Heart left ventricle (tissue), 13 donors: ENCODE measurements at regions not wholly inside any gene's neighbourhood (a gene's known extent, or its start where the extent isn't known, plus 50 kb on each side); places are given as distances from the start of the nearest gene placed in this dataset.

Source experiments
- POLR2A ChIP-seq, 2 donors: fragments of 450-650 bp; IDR thresholded peaks; one replicate each; pipeline ENCODE4 v1.6.1; 2017; ENCODE audit warnings: antibody characterized with exemption in 2 of 2, mild to moderate bottlenecking in 2 of 2, moderate library complexity in 2 of 2
- TF ChIP-seq, protein P1 (sequence below), 12 donors: fragments of 200-600 bp; sonication (generic) in 4 of 12; IDR thresholded peaks; one replicate each; pipeline versions ENCODE4 v1.5.0 to v1.8.0; 2018 to 2022; ENCODE audit warnings: antibody characterized with exemption in 12 of 12, mild to moderate bottlenecking in 5 of 12
- donor health status: ischemic (EF 13 %, LVEDD 7.1; RV severe dilation, severe dysfunction).
- donor health status: DM: no; HTN: yes; CAD: no.
- donor health status: DM: no; HTN: no; CAD: no.
- donor health status: ischemic (EF 25% LVEDD 6.9; RV normal size, moderate dysfunction).
- donor health status: ischemic (EF 25% LVEDD 5.7; RV mildly dilated, moderate dysfunction).
- donor health status: ischemic (EF 35%, LVEDD 5.7; RV mildly dilated, moderate dysfunction).
- donor health status: nonischemic (EF 11% LVEDD 7.7; RV severe dilation, severe dysfunction).
- donor health status: DM: yes; HTN: yes; CAD: no.
- donor health status: PGD.
- donor health status: ischemic (EF 29% LVEDD 5.4; RV normal size, mild dysfunction).
- donor health status: nonischemic (EF 23%, LVEDD 6.1; RV moderate dilation, normal function).

DNA sequence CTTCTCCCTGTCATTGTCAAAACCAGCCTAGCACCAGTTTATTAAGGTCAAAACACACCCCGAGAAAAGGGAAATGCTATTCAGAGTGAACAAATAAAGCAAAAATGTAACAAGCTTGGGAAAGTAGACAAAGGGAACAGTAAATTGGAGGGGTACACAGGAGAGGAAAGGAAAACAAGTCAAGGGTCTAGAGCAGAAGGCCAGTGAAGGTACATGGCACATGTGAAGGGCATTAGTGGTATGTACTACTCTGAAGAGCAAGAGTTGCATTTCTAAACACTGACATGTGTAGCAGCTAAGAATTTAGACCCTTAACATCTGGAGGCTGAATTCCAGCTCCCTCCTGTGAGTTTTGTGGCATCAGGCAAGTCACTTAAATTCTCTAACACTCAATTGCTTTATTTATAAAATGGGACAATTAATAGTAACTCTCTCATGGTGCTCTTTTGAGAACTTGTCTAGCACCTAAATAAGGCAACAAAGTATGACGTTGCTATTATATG lies 244.3 kb upstream of the ADAMTS9 start:
- TF ChIP-seq, protein P1, sequence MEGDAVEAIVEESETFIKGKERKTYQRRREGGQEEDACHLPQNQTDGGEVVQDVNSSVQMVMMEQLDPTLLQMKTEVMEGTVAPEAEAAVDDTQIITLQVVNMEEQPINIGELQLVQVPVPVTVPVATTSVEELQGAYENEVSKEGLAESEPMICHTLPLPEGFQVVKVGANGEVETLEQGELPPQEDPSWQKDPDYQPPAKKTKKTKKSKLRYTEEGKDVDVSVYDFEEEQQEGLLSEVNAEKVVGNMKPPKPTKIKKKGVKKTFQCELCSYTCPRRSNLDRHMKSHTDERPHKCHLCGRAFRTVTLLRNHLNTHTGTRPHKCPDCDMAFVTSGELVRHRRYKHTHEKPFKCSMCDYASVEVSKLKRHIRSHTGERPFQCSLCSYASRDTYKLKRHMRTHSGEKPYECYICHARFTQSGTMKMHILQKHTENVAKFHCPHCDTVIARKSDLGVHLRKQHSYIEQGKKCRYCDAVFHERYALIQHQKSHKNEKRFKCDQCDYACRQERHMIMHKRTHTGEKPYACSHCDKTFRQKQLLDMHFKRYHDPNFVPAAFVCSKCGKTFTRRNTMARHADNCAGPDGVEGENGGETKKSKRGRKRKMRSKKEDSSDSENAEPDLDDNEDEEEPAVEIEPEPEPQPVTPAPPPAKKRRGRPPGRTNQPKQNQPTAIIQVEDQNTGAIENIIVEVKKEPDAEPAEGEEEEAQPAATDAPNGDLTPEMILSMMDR (IDR thresholded peaks at IDR 0.05): no peak
- TF ChIP-seq POLR2A (IDR thresholded peaks at IDR 0.05): no peak
